COR-L47 (cell line): ENCODE measurements at regions not wholly inside any gene's neighbourhood (a gene's known extent, or its start where the extent isn't known, plus 50 kb on each side); places are given as distances from the start of the nearest gene placed in this dataset.
A peak's percentile ranks its signal among the peaks of the same experiment; 100 is the strongest.

ENCODE experiments used
- DNase-seq: peaks from one replicate; lab custom pipeline; 2025; lab: John Stamatoyannopoulos, UW

DNA sequence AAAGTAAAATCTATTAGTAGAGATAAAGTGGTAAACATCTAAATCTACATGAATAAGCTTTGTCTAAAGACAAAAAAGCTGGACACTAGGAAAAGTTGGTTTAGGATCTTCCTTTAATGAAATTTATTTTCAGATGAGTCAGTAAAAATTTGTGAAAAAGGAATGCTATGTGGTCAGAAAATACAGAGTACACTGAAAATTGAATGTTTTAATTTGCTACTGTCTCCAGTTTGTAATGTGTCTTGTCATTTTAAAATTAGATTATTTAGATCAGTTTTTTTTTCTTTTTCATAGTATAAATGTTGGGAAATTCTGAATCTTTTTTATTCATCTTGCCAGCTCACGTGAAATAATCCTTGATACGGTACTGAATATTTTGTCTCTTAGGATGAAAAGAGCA lies 56.9 kb downstream of the SLITRK6 start:
- no peak for DNase-seq

DNA sequence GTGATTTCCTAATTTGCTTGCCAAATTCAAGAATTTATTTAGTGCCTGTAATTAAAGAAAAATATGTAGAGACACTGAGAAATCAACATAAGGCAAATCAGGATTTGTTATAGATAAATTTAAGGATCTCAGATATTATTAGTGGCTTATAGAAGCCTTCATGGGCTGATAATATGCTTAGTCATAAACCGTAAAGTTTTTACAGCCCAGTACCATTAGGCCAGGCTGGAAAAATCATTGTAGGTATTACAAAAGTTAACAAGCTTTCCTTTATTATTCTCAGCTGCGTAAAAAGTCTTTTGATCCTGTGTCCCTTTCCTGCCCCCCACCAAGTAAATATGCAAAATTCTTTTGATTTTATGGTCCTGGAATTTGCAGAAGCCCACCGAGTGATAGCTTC lies 58.2 kb downstream of the SLITRK6 start:
- no peak for DNase-seq

DNA sequence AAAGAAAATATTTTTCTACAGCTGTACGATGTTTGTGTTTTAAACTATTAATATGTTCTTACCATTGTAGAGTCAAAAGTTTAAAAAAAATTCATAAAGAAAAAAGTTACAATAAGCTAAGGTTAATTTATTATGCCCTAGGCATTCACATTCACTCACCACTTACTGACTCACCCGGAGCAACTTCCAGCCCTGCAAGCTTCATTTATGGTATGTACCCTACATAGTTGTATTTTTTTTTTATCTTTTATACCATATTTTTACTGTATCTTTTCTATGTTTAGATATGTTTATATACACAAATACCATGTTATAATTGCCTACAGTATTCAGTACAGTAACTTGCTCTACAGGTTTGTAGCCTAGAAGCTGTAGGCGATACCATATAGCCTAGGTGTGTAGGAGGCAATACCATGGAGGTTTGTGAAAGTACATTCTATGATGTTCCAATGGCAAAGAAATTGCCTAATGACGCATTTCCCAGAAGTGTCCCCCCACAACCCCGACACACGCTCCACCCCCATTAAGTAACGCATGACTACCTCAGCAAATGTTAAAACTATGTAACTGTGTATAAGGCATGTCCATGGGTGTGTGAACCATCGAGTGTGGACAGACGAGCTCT lies 60.4 kb downstream of the SLITRK6 start:
- no peak for DNase-seq

DNA sequence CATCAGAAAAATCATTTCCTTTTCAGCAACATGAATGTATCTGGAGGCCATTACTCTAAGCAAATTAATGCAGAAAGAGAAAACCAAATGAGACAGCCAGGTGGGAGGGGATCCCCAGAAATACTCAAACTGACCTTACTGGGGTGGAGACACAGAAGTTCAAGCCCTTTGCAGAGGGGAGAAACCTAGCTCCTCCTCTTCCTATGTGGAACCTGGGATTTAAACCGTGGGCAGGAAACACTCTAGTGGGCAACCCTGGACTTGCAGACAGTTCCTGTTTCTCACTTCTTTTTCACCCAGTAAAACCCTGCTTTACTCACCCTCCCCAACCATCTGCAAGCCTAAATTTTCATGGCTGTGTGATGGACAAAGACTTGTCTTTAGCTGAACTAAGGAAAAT lies 61.3 kb downstream of the SLITRK6 start:
- no peak for DNase-seq

DNA sequence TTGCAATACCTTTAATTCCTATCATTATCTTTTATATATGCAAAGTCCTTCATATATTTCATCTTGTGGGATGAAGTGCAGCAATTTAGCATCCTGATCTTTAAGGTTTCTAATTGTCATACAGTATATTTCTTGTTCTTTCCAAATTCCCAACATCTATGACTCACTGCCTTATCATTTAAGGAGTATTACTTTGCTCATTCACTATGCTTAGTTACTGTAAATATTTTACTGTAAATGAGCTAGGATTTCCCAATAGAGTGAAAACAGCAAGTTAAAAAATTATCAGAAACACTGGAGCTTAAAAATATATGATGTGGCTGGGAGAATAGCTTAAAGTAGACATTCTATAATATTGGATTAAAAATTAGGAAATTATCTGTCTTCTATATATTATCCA lies 69.9 kb downstream of the SLITRK6 start:
- DNase-seq, result no peak

DNA sequence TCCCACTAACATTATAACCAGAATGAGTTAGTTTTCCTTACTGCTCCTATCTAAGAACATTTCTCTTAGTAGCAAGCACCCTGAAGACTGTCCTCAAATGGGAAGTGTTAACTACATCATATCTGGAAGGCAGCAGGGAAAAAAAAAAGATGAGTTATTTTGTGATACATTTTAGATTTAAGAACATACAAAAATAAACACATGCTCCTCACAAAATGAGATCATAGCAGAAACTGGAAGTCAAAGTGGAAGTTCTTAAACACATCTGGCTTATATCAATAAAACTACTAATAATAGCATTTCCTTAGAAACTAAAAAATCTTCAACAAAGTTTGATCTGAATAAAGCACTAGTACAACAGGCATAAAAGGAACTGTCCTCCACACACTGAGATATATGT lies 70.4 kb downstream of the SLITRK6 start:
- no peak for DNase-seq

DNA sequence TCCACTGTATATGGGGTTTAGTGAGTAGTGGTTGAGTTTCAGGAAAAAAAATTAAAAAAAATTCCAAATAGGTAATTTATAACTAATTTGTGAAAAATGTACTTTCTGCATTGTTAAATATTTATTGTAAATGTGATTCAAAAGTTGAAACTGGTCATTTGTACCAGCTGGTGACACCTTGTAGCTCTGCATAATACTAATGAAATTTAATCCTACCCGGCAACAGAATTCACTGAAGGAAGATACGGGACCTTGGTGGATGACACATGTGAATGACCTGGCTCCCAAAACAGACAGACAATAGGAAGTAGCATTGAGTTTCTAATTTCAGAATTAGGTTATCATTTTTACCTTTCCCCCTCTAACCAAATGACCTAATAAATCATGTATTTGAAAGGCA lies 73.8 kb downstream of the SLITRK6 start:
- DNase-seq, result no peak

DNA sequence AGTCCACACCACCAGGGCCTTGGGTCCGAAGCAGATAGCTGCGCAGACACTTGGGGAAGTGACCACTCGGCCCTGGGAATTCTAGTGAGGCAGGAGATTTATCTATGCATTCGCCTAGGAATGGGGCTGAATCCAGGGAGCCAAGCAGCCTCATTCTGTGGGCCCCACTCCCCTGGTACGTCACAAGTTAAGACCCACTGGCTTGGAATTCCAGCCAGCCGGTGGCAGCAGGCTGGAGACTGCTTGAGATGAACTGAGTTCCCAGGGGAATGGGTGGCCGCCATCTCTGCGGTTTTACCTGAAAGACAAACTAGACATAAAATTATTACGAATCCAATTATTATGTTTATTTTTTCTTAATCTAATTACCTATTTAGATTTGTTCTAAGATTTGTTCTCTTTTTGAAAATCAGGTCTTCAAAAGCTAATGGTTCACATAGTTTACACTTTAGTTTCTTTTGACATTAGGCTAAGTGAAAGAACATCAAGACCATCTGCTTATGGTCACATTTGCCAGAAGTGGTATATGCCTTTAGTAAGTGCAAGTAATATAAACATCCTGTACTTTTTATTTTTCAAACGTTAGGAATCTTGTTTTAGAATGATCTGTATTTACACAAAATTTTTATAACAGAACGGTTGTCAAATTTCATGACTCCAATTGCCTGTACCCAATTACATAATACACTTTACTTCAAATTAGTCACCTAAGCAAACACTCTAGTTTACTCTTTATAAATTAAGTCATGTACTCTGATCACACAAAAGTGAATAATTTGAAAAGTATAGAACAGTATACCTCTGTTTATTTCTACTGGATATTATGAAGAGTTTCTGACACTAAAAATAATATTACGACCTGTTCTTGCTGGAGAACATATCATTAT lies 74.4 kb downstream of the SLITRK6 start:
- peak; percentile 2 for DNase-seq

DNA sequence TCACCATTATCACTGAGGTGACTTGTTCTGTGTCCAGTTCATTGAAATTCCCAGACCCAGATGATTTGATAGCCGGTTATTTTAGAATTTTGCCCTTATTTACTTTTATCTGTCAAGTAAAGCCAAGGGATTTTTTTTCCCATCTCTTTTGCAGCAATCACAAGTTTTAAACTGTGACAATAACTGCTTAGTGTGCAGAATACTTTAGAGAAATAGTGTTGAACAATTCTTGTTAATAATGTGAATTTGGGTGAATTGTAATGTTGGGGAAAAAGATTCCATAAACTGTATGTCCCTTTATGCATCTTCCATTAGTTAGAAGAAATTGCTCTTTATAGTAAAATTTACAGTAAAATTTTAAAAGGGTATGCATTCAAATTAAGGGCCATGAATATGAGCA lies 79.5 kb downstream of the SLITRK6 start:
- DNase-seq, result no peak

DNA sequence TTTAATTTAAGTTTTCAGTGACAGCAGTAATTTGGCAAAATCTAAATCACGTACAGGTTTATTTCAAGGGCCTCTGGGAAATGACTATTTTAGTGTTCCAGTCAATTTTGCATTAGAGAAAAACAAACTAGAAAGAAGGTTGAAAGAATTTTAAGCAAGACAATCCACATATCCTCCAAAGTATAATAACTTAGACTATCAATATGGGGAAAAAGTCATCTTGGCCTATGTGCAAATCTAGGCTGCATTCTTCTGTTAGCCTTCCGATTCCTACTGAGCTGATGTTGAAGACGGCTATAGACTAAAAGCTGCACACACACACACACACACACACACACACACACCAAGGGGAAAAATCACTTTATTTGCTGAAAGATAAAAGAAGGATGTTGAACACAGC lies 81.3 kb downstream of the SLITRK6 start:
- no peak for DNase-seq

DNA sequence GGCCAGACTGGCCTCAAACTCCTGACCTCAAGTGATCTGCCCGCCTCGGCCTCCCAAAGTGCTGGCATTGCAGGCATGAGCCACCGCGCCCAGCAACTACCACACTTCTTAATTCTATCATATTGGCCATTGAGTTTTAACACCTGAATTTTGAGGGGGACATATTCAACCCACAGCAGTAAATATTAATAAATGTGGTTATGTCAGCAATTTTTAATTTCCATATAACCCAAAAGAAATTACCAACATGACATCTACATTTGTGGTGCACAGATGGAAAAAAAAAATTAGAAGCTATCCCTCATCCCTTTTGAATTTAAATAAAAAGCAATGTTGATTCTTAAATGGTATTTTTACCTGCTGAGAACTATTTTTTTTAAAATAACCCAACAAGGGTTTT lies 88.7 kb downstream of the SLITRK6 start:
- DNase-seq, result no peak

DNA sequence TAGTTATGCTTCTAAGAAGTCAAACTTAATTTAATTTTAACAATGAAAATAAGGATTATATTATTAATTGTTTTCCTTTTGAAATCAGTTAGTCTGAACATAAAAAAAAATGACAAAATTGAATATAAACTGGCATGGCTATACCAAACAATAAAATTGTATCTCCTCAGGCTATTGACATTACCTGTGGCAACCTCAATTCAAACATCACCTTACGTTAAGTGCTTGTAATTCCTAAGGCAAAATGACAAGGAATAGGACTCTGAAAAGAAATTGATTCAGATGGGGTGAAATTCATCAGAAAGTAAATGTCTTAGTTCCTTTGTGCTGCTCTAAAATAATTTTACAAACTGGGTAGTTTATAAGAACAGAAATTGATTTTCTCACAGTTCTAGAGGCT lies 89.5 kb downstream of the SLITRK6 start:
- no peak for DNase-seq

DNA sequence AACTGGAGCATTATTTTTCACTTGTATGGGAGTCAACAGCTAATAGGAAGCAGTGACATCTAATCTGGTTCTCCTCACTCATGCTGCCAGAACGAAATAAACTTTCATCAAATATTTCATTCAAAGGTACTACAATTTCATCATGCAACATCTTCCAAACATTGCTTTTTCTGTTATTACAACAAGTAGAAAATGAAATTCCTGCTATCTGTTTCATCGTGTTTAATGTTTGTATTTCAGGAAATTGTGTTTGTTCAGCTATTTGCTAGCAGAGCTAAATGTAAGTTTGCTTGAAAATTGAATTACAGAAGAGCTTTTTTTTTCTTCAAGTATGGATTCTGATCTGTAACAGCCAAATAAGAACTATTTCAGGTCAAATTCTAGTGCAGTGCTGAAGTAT lies 90.1 kb downstream of the SLITRK6 start:
- no peak for DNase-seq

DNA sequence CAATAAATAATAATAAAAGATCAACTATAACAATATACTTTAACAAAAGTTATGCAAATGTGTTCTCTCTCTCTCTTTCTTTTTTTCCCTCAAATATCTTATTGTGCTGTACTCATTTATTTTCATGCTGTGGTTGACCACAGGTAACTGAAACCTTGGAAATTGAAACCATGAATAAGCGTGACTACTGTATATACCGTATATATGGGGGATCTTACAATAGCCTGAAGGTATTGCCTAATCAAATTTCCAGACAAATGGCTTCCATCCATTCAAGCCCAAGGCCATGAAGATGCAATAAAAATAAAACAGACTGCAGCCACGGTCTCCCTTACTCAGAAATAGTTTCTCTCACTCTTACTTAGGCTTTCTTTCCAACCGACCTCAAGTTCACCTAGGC lies 98.3 kb downstream of the SLITRK6 start:
- no peak for DNase-seq

DNA sequence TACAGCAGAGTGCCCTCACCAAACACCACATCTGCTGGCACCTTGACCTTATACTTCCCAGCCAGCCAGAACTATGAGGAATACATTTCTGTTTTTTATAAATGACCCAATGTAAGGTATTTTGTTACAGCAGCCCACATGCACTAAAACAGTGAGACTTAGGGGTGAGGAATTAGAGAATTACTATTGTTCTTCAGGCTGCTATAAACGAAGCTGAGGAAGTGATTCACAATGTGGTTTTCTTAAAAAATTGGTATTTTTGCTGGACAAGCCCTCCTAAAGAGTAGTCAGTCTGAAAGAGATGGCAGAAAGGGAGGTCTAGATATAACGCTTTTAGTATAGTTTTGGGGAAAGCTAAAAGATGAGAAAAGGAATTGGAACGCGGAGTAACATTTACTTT lies 101.0 kb downstream of the SLITRK6 start:
- no peak for DNase-seq

DNA sequence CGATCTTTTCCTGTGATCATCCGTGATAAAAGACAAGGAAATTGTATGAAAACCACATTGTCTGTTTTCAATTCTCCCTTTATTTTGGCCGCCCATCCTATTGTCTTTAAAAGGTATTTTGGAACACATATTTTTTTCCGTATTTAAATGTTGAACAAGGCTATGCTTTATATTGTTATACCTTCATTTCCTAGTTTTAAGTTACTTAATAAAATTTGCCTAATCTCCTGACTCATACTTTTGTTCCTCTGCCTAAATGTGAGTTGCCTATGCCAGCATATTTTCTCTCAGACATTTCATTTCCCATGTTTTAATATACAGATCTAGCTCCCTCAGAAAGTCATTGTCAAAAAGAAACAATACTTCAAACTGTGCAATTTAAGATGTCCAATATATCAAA lies 104.2 kb downstream of the SLITRK6 start:
- DNase-seq, result no peak

DNA sequence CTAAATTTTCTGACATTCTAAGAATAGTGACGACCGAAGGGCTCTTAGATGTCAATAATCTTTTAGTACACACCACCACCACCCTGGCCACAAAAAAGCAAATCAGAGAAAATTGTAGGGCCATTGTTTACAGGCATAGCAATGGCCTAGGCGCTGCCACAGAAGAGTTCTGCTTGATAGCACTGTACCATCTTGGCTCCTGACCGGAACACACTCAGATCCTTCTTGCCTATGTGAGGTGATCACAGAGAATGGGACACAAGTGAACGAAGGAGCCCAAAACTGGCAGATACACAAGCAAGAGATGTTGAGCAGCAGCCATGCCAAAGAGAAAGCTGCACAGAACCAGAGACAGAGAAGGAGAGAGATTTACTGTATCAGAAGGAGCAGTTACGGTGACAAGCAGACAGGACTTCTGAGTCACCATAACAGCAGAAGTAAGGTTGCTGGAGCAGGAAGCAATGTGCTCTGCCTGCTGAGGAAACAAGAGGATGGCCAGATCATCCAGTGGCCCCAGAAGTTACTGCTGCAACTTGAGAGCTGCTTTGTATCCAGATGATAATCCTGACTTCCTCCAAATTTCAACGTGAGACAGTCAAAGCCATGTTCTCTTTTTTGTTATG lies 105.2 kb downstream of the SLITRK6 start:
- DNase-seq, result no peak

DNA sequence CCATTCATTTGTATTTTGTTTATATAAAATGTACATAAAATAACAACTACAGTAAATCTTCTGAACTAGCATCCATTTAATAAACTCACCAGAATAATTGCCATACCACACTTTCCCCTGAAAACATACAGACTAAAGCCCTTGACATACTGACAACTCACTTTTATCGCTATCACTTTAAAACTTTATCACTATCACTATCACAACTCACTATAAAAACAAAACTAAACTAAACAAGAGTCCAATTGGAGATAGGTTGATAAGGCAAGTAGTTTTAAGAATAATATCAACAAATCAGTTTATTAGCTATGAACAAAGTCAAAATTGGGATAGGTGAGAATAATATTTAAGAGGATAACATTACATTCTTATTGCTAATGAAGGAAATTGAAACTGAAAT lies 108.9 kb downstream of the SLITRK6 start:
- no peak for DNase-seq

DNA sequence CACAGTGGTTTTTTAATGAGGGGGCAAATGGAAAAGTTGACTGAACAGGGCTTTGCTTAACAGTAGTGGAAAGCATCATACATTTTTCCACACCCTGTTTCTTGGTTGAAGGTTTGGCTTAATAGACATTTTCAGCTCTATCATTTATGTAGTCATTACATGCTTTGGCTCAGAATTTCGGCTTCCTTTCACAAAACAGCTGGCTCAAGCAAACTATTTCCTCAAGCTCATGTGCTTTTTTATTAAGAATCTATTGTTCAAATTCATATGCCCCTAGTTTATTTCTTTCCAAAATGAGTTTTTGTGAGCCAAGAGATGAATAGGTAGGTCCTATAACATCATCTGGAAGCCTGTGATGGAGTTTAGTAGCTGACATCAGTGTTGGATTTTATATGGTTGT lies 113.8 kb downstream of the SLITRK6 start:
- no peak for DNase-seq

DNA sequence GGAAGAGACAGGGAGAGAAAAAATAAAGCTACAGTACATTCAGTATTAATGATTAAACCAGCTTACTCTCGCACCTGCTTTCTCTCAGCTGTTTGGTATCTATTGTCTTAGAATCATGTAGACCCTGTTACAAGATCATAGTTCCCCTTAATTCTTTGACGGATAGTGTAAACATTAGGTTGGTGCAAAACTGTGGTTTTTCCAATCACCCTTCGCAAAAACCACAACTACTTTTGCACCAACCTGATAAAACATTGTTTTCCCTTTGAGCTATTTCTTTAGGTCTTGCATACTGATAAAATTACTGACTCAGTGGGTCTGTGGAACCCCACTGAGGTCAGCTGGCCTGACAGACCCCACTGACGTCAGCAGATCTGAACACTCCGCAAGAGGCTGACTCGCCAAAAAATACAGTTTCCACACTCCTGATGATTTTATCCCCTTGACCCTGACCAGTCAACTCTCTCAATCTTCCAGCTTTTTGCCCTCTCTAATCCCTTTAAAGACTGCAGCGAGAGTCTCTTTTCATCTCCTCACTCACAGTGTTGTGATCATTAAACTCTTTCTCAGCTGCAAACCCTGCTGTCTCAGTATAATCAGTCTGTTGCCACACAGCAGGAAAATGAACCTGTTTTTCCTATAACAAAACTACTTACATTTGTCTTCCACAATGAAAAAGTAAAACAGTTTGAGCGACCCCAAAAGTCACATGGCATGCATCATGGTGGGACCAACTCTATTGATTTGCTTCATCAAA lies 123.9 kb downstream of the SLITRK6 start:
- DNase-seq, result no peak

DNA sequence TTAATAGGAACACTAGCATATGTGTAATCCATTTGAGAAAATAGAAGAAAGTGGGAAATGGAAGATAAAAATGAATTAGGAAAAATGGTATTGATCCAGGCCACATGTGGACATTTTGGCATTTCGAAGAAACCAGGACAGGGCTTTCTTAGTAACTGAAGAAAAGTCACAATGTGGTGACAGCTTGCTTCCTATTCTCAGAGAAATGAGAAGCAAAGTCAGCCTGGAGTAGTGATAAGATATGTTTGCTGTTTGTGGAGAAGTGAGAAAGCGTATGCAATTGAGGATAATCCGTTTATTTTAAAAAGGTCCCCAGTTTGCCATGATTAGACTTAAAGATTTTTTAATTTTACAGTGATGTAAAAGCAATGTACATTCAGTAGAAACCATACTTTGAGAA lies 127.9 kb downstream of the SLITRK6 start:
- no peak for DNase-seq

DNA sequence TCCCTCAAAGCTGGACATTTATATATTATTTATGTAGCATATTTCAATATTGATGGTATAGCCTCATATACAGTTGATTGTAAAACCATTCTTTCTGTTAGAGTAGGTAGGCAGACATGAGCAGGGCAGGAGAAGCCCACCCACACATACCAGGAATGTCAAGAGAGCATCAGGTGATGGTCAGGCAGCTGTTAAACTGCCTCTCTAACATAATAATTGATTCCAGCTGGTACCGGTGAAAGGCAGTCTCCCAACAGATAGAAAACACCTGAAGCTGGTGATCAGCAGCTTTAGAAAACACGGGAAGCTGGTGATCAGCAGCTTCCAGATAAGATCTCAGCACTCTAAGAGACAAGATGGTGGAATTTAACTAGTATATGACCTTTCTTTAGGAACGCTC lies 132.9 kb downstream of the SLITRK6 start:
- DNase-seq, result no peak

DNA sequence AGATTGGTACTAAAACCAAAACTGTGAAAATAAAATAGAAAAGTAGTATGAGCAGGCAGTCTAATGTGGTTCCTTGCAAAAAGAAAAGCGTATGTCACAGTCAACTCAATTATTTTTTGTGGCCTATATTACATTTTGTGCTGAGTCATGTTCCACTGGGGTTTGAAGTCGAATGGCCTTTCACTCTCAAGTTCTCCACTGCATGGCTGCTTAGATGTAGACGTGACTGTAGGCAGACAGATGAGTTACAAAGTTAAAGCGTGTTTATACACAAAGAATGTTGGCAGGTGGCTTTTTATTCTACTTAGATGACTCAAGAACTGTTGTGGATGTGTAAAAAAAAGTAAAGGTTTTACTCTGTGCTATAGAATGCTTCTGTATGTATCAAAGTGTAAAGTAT lies 133.9 kb downstream of the SLITRK6 start:
- no peak for DNase-seq
